Ureter (tissue), 1 donor: ENCODE measurements at regions not wholly inside any gene's neighbourhood (a gene's known extent, or its start where the extent isn't known, plus 50 kb on each side); places are given as distances from the start of the nearest gene placed in this dataset.

Experiments
- DNase-seq: peaks from one replicate; pipeline ENCODE4 v3.0.0-alpha.2; 2020; ENCODE audit warnings: low spot score
- donor health status: DM: yes; HTN: yes; CAD: no.

DNA sequence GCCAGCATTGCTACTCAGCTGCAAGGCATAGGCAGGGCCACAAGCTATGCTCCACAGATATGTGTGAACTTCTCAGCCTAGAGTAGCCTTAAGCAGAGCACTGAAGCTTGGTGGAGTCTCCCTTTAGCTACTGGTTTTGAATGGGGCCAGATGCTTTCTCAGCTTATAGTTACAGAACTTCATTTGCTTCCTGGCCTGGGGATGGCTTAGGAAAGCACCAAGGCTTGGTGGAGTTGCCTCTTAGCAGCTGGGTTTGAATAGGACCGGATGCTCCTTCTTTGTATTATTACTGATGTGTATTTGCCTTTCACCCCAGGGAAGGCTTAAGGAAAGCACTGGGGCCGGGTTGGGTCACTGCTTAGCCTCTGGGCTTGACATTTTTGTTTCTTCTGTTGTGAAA lies 497.8 kb upstream of the SEMA6A start:
- DNase-seq, result no peak

DNA sequence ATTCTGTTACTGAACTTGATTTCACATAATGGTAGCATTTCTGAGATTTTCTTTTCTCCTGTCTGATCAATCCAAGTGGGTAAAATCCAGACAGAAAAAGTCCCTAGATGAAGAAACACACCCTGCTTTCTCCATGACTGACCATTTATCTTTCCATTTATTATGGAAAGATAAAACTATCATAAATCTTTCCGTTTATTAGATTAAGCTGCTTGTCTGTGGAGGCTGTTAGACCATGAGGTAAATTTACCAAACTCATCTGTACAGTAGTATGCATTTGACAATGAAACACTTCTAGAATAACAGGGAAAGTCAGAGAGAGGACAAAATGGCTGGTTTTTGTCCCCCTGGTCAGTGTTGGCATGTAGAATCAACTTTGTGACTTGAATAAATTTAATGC lies 491.2 kb upstream of the SEMA6A start:
- no peak for DNase-seq

GRCh38 chr5:117065161-117065560 lies 490.5 kb upstream of the SEMA6A start:
- no peak for DNase-seq

- DNase-seq, result no peak
These were observed 485.5 kb upstream of the SEMA6A start for GRCh38 chr5:117060099-117060498.

- no peak for DNase-seq
These were observed 484.1 kb upstream of the SEMA6A start for GRCh38 chr5:117058740-117059139.

DNA sequence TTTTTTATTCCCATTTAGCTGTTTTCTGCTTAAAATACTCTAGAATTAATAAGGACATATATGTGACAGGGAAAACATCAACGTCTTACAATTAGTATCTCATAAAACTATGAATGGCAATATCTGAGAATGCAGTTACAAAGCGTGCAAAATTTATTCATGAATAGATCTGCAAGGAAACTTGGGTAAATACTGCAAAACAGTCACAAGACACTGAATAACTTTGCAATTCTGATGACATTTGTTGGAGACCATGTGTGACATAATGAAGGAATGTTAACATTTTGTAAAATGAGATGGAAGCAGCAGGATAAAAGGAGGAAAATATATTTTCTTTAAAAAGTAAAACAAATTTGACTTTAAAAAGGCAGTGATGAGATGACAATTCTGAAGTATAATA lies 480.9 kb upstream of the SEMA6A start:
- no peak for DNase-seq

DNA sequence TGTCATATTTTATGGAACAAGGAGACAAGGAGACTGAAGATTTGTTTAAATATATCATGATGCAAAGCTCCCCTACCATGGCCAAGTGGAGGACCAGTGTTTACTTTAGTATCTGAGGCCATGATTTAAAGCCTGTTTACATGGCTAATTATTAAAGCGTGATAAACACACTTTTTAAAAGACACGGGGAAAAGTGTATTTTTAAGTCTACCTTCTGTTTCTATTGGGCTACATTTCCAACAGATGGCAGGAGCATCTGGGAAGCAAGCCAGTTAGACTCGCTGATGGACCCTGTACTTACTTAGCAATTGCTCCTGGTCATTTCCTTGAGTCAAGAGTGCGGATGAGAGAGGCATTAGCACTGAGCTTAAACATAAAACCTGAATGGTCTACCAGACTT lies 480.3 kb upstream of the SEMA6A start:
- no peak for DNase-seq

DNA sequence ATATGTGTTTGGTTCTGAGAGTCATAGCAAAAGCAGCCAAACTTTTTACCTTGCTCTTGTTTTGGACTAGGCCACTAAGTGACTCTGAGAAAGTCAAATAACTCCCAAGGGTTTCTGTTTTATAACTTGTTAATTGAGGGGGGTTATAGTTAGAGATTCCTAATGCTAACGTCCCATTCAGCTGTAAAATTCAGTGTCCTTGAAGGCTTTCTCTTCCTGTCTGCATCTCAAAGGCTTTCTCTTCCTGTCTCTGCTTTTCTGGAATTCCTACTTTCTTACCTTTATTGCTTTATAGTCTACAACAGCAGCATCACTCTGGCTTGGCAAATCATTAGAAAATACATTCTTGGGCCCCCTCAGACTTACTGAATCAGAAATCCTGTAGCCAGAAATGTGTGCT lies 479.5 kb upstream of the SEMA6A start:
- DNase-seq, result no peak

GRCh38 chr5:117041926-117042595 lies 467.4 kb upstream of the SEMA6A start:
- DNase-seq, result no peak

- DNase-seq, result no peak
These were observed 464.4 kb upstream of the SEMA6A start for GRCh38 chr5:117039035-117039434.

DNA sequence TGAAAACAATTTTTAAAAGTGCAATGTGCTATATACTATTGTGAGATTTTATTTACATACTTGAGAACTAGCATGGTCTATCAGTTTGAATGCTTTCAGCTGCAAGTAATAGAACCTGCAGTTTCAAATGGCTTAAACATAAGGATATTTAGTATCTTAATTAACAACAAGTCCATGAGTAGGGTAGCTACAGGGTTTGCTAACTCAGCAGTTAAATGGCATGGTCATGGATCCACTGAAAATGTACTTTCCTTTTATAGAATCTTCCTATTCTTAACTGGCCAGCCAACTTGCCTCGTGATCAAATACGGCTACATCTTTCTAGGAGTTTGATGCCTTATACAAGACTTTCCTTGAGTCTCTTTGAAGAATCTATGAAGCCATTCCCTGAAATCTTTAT lies 452.8 kb upstream of the SEMA6A start:
- no peak for DNase-seq

GRCh38 chr5:117020999-117021398 lies 446.4 kb upstream of the SEMA6A start:
- no peak for DNase-seq

DNA sequence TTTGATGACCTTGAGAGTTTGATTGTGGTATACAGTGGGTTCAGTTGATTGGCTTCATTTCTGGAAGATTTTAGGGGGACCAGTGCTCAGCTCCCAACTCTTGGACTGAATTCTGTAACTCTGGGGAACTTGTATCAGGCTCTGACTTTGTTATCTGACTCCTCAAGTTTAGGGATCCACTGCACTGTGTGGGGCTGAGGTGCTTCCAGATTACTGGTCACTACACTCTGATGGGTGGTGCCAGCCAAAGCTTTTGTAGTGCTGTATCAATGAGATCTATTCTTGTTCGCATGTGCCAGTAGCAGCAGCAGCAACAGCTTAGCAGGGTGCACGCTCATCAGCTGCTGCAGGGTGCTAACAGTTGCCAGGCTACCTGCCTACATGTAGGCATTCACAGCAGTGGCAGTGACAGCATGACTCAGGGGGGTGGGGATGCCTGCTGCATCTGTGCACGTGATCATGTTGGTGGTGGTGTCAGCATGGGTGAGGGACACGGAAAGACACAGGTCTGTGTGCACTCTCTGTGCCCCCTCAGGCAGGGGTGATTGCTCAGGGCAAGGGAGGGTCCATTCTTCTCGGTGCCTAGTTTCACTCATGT lies 438.8 kb upstream of the SEMA6A start:
- no peak for DNase-seq

DNA sequence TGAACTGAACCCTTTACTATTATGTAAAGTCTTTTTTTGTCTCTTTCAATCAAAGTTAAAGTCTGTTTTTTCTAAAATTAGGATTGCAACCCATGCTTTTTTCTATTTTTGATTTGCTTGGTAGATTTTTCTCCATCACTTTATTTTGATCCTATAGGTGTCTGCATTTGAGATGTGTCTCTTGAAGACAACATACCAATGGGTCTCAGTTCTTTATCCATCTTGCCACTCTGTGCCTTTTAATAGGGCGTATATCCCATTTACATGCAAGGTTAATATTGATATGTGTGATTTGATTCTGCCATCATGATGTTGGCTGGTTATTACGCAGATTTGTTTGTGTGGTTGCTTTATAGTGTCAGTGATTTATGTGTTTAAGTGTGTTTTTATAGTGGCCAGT lies 436.0 kb upstream of the SEMA6A start:
- DNase-seq, result no peak

GRCh38 chr5:116998024-116998423 lies 423.4 kb upstream of the SEMA6A start:
- no peak for DNase-seq

DNA sequence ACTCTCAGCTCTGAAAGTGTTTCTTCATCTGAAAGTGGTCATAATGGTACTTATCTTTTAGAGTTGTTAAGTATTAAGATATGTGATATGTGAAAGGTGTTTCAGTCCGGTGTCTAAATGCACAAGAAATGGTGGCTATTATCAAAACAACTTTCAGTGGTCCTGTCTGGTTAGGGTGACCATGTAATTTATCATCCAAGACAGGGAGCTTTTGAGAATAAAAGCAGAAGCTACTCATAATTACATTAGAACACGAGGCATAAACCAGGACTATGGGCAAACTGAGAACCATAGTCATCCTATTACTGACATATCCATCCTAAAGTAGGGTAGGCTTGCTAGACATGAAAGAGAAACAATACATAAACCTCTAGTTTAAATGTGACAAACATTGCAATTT lies 418.1 kb upstream of the SEMA6A start:
- DNase-seq, result no peak

DNA sequence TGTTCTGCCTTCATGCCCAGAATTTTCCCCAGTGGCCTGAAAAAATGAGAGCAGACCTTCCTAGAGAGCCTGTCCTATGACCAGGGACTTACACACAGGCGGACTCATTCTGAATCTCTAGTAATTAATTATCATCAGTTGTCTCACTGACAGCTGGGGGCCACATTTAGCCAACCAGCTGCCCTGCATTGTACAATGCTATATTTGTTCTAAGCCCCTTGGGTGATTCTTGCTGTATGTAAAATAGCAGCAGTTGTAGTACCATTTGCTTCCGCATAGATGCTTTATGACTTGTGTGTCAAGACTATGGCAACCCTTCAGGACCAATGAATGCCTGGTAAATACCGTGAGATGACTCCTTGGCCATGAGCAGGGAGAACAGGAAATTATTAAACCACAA lies 415.4 kb upstream of the SEMA6A start:
- DNase-seq, result no peak

GRCh38 chr5:116982035-116982434 lies 407.4 kb upstream of the SEMA6A start:
- DNase-seq, result no peak

- DNase-seq, result no peak
These were observed 406.0 kb upstream of the SEMA6A start for GRCh38 chr5:116980581-116980980.

- DNase-seq, result no peak
These were observed 402.1 kb upstream of the SEMA6A start for GRCh38 chr5:116976767-116977166.

GRCh38 chr5:116971131-116971530 lies 396.5 kb upstream of the SEMA6A start:
- no peak for DNase-seq

- no peak for DNase-seq
These were observed 395.7 kb upstream of the SEMA6A start for GRCh38 chr5:116970318-116970717.

GRCh38 chr5:116964438-116964837 lies 389.8 kb upstream of the SEMA6A start:
- no peak for DNase-seq

DNA sequence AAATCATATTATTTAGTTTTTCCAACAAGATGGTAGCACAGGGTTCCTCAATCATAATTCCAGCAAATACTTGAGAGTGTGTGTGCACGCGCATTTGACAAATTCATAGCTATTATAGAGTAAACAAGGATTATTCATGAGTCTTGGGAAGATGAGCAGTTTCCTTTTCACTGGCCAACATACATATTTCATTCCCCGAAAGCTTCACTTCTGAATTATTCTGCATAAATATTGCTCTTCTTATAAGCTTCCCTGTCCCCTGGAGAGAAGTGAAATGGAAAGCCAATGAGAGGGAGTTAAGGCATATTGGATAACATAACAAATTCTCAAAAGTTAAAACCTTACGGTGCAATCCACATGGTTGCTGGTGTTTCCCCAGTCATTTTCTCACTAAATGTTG lies 386.4 kb upstream of the SEMA6A start:
- DNase-seq, result no peak
